Activated effector memory CD4-positive, alpha-beta T cell treated with anti-CD3 and anti-CD28 coated beads, Interleukin-2, amount 50 U/mL, for 16 hours (primary cell): ENCODE measurements at regions not wholly inside any gene's neighbourhood (a gene's known extent, or its start where the extent isn't known, plus 50 kb on each side); places are given as distances from the start of the nearest gene placed in this dataset.
"Not testable (repeated sequence)": the region's sequence is repeated elsewhere in the genome, so short reads cannot be mapped to it uniquely, and the experiment has no call there.

Experiments
- DNase-seq: peaks from one replicate; pipeline ENCODE4 v3.0.0-alpha.2; 2020

GRCh38 chr4:66501997-66502396 lies 831.7 kb upstream of the EPHA5 start:
- DNase-seq = no peak

- DNase-seq = no peak
Measured at GRCh38 chr4:66490729-66491128, 820.4 kb upstream of the EPHA5 start.

- no peak for DNase-seq
Measured at GRCh38 chr4:66489783-66490452, 819.6 kb upstream of the EPHA5 start.

GRCh38 chr4:66489370-66489769 lies 819.1 kb upstream of the EPHA5 start:
- no peak for DNase-seq

GRCh38 chr4:66486068-66486467 lies 815.8 kb upstream of the EPHA5 start:
- DNase-seq = no peak

GRCh38 chr4:66482186-66482585 lies 811.9 kb upstream of the EPHA5 start:
- DNase-seq = no peak

GRCh38 chr4:66475596-66475995 lies 805.3 kb upstream of the EPHA5 start:
- DNase-seq = no peak

- DNase-seq = no peak
Measured at GRCh38 chr4:66465111-66465510, 794.8 kb upstream of the EPHA5 start.

GRCh38 chr4:66462890-66463289 lies 792.6 kb upstream of the EPHA5 start:
- not testable (repeated sequence) for DNase-seq

GRCh38 chr4:66451741-66452140 lies 781.5 kb upstream of the EPHA5 start:
- DNase-seq = no peak

GRCh38 chr4:66443008-66443407 lies 772.7 kb upstream of the EPHA5 start:
- DNase-seq = no peak

- no peak for DNase-seq
Measured at GRCh38 chr4:66439508-66439907, 769.2 kb upstream of the EPHA5 start.

GRCh38 chr4:66433706-66434105 lies 763.4 kb upstream of the EPHA5 start:
- no peak for DNase-seq

GRCh38 chr4:66430856-66431255 lies 760.6 kb upstream of the EPHA5 start:
- no peak for DNase-seq

- DNase-seq = no peak
Measured at GRCh38 chr4:66429276-66429675, 759.0 kb upstream of the EPHA5 start.

- no peak for DNase-seq
Measured at GRCh38 chr4:66416425-66416824, 746.1 kb upstream of the EPHA5 start.

- no peak for DNase-seq
Measured at GRCh38 chr4:66404141-66404540, 733.9 kb upstream of the EPHA5 start.

GRCh38 chr4:66376921-66377320 lies 706.6 kb upstream of the EPHA5 start:
- DNase-seq = no peak

GRCh38 chr4:66376396-66376795 lies 706.1 kb upstream of the EPHA5 start:
- DNase-seq = no peak

- DNase-seq = no peak
Measured at GRCh38 chr4:66373268-66373667, 703.0 kb upstream of the EPHA5 start.

GRCh38 chr4:66372706-66373105 lies 702.4 kb upstream of the EPHA5 start:
- DNase-seq = no peak

- no peak for DNase-seq
Measured at GRCh38 chr4:66367043-66367660, 696.9 kb upstream of the EPHA5 start.

GRCh38 chr4:66360395-66360794 lies 690.1 kb upstream of the EPHA5 start:
- DNase-seq = not testable (repeated sequence)

GRCh38 chr4:66357316-66357715 lies 687.0 kb upstream of the EPHA5 start:
- DNase-seq = no peak

GRCh38 chr4:66355328-66355727 lies 685.0 kb upstream of the EPHA5 start:
- no peak for DNase-seq
